ENCODE measurements at regions not wholly inside any gene's neighbourhood (a gene's known extent, or its start where the extent isn't known, plus 50 kb on each side); places are given as distances from the start of the nearest gene placed in this dataset.

DNA sequence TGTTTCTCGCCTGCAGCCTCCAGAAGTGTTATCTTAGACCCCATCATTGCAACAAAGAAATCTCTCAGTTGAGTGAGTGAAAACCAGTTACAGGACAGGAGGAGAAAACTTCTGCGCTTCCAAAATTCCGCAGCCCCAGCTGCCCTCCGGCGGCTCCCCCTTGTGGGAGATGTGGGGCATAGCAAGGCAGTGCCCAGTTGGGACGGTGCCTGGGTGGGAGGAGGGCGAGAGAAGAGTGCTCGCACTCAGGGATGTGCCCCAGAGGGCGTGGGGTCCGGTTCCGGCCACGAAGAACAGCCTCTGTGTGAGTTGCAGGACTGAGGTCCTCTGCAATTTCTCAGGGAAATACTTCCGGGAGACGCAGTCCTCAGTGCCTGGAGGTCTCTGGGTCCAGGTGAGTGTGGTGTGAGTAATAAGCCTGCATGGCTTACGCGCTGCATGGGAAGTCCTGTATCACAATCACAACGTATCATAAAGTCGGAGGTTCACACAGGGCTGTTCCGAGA lies 87.0 kb upstream of the BLID start:
- H3K27ac Mint-ChIP-seq (ENCODE audit: unreplicated experiment) = peak overlapping the region; percentile 93
- peak; percentile 55 for FAIRE-seq
- H4K20me1 ChIP-seq (ENCODE audit: insufficient read depth, low read length) = no peaks in the 10 kb centered on the region
- H3K9ac ChIP-seq (ENCODE audit: low read length) = peak overlapping the region; percentile 88
- no peaks in the 10 kb centered on the region for H3K36me3 ChIP-seq (ENCODE audit: insufficient read depth, low read length)
- H3K4me1 Mint-ChIP-seq (ENCODE audit: low read depth, unreplicated experiment) = peaks cover 30% of the 10 kb centered on the region
- H3K4me3 Mint-ChIP-seq (ENCODE audit: unreplicated experiment) = peak overlapping the region; percentile 83
- TF ChIP-seq CTCF (IDR thresholded peaks at IDR 0.05; ENCODE audit: insufficient read depth, low read depth, low read length) (peak; percentile 97), EZH2 (IDR thresholded peaks at IDR 0.05; ENCODE audit: insufficient read depth, low read length) (no peak)
- H3K79me2 ChIP-seq (ENCODE audit: insufficient read depth, low read length) = peaks cover 81% of the 10 kb centered on the region
- H3K27me3 ChIP-seq (ENCODE audit: insufficient read depth, low read length) = no peaks in the 10 kb centered on the region
- H3K36me3 Mint-ChIP-seq (ENCODE audit: low read depth, unreplicated experiment) = no peaks in the 10 kb centered on the region
- peak overlapping the region; percentile 96 for H3K4me2 ChIP-seq (ENCODE audit: low read length)
- H3K4me3 ChIP-seq (ENCODE audit: insufficient read depth, low read depth, low read length) = peak overlapping the region; percentile 76
- peak overlapping the region; percentile 93 for H3K27ac ChIP-seq (ENCODE audit: low read depth, low read length)
- DNase-seq (ENCODE audit: low read depth) = peak; percentile 65
- H3K9me3 ChIP-seq (ENCODE audit: insufficient read depth, low read depth, low read length) = no peaks in the 10 kb centered on the region
- no peaks in the 10 kb centered on the region for H3K9me3 Mint-ChIP-seq (ENCODE audit: unreplicated experiment)
- H2AFZ ChIP-seq (ENCODE audit: low read depth, low read length) = no peak overlapping the region
- peaks cover 64% of the 10 kb centered on the region for H3K4me1 ChIP-seq (ENCODE audit: insufficient read depth, low read length)
- no peaks in the 10 kb centered on the region for H3K27me3 Mint-ChIP-seq (ENCODE audit: low read depth, unreplicated experiment)

GRCh38 chr11:122202161-122202950 lies 86.3 kb upstream of the BLID start:
- H3K4me1 Mint-ChIP-seq (ENCODE audit: low read depth, unreplicated experiment) = peaks cover 37% of the 10 kb centered on the region
- H3K4me3 Mint-ChIP-seq (ENCODE audit: unreplicated experiment) = peak overlapping the region; percentile 83
- DNase-seq (ENCODE audit: low read depth) (peak; percentile 94), FAIRE-seq (peak; percentile 99)
- Histone ChIP-seq H4K20me1 (ENCODE audit: insufficient read depth, low read length) (no peaks in the 10 kb centered on the region), H3K36me3 (ENCODE audit: insufficient read depth, low read length) (no peaks in the 10 kb centered on the region), H2AFZ (ENCODE audit: low read depth, low read length) (peak overlapping the region; percentile 36), H3K4me3 (ENCODE audit: insufficient read depth, low read depth, low read length) (peak overlapping the region; percentile 76), H3K27me3 (ENCODE audit: insufficient read depth, low read length) (no peaks in the 10 kb centered on the region), H3K9me3 (ENCODE audit: insufficient read depth, low read depth, low read length) (no peaks in the 10 kb centered on the region), H3K9ac (ENCODE audit: low read length) (peak overlapping the region; percentile 88), H3K4me2 (ENCODE audit: low read length) (peak overlapping the region; percentile 96), H3K79me2 (ENCODE audit: insufficient read depth, low read length) (peaks cover 88% of the 10 kb centered on the region), H3K4me1 (ENCODE audit: insufficient read depth, low read length) (peaks cover 64% of the 10 kb centered on the region), H3K27ac (ENCODE audit: low read depth, low read length) (peak overlapping the region; percentile 93)
- H3K9me3 Mint-ChIP-seq (ENCODE audit: unreplicated experiment) = no peaks in the 10 kb centered on the region
- peak overlapping the region; percentile 93 for H3K27ac Mint-ChIP-seq (ENCODE audit: unreplicated experiment)
- TF ChIP-seq EZH2 (IDR thresholded peaks at IDR 0.05; ENCODE audit: insufficient read depth, low read length) (no peak), CTCF (IDR thresholded peaks at IDR 0.05; ENCODE audit: insufficient read depth, low read depth, low read length) (no peak)
- no peaks in the 10 kb centered on the region for H3K27me3 Mint-ChIP-seq (ENCODE audit: low read depth, unreplicated experiment)
- no peaks in the 10 kb centered on the region for H3K36me3 Mint-ChIP-seq (ENCODE audit: low read depth, unreplicated experiment)

GRCh38 chr11:122201106-122201505 lies 85.1 kb upstream of the BLID start:
- H3K27ac Mint-ChIP-seq (ENCODE audit: unreplicated experiment) = no peak overlapping the region
- Histone ChIP-seq H3K27ac (ENCODE audit: low read depth, low read length) (peak overlapping the region; percentile 35), H3K36me3 (ENCODE audit: insufficient read depth, low read length) (no peaks in the 10 kb centered on the region), H3K4me2 (ENCODE audit: low read length) (peak overlapping the region; percentile 96), H3K27me3 (ENCODE audit: insufficient read depth, low read length) (no peaks in the 10 kb centered on the region), H3K9ac (ENCODE audit: low read length) (peak overlapping the region; percentile 64), H3K4me3 (ENCODE audit: insufficient read depth, low read depth, low read length) (peak overlapping the region; percentile 42), H3K9me3 (ENCODE audit: insufficient read depth, low read depth, low read length) (no peaks in the 10 kb centered on the region), H4K20me1 (ENCODE audit: insufficient read depth, low read length) (no peaks in the 10 kb centered on the region), H3K79me2 (ENCODE audit: insufficient read depth, low read length) (peaks cover 86% of the 10 kb centered on the region), H3K4me1 (ENCODE audit: insufficient read depth, low read length) (peaks cover 62% of the 10 kb centered on the region), H2AFZ (ENCODE audit: low read depth, low read length) (no peak overlapping the region)
- DNase-seq (ENCODE audit: low read depth) = no peak
- H3K9me3 Mint-ChIP-seq (ENCODE audit: unreplicated experiment) = no peaks in the 10 kb centered on the region
- peaks cover 49% of the 10 kb centered on the region for H3K4me1 Mint-ChIP-seq (ENCODE audit: low read depth, unreplicated experiment)
- TF ChIP-seq CTCF (IDR thresholded peaks at IDR 0.05; ENCODE audit: insufficient read depth, low read depth, low read length) (no peak), EZH2 (IDR thresholded peaks at IDR 0.05; ENCODE audit: insufficient read depth, low read length) (no peak)
- no peaks in the 10 kb centered on the region for H3K36me3 Mint-ChIP-seq (ENCODE audit: low read depth, unreplicated experiment)
- H3K27me3 Mint-ChIP-seq (ENCODE audit: low read depth, unreplicated experiment) = no peaks in the 10 kb centered on the region
- no peak overlapping the region for H3K4me3 Mint-ChIP-seq (ENCODE audit: unreplicated experiment)
- peak; percentile 5 for FAIRE-seq

Measured in astrocyte (in vitro differentiated cells and primary cell).